ENCODE measurements at regions not wholly inside any gene's neighbourhood (a gene's known extent, or its start where the extent isn't known, plus 50 kb on each side); places are given as distances from the start of the nearest gene placed in this dataset.

DNA sequence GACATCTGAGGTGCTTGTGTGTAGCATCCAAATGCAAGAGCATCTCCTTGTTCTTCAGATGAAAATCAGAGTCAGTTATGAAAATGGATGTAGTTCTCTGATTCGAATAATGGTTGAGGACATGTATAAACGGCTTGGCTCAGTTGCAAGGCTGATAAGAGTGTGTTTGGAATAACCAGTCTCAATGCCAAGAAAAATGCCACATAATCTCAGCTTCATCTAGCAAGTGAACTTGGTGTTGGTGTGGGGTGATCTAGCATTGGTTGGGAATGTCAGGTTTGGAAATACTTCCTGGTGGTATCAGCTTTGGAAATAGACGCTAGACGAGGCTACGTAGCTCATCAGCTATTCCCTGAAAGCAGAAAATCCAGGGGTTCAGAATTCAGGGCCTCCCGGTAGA, 362.0 kb downstream of the FGF9 start:
- no peak overlapping the region for H3K27ac ChIP-seq (ENCODE audit: insufficient read depth, low read length)
- no peaks in the 10 kb centered on the region for H4K20me1 ChIP-seq (ENCODE audit: control insufficient read depth, extremely low read depth, insufficient read depth, low read length)

GRCh38 chr13:22039961-22040360, 369.1 kb downstream of the FGF9 start:
- no peak overlapping the region for H3K9ac ChIP-seq (ENCODE audit: insufficient read depth, low read length)
- H3K4me2 ChIP-seq (ENCODE audit: extremely low read depth, insufficient read depth, low read length): no peak overlapping the region
- no peaks in the 10 kb centered on the region for H3K79me2 ChIP-seq (ENCODE audit: control insufficient read depth, insufficient read depth, low read length)
- no peak for DNase-seq (ENCODE audit: low read depth in 2 of 2)
- no peak overlapping the region for H3K4me3 ChIP-seq (replicated peaks in 1 of 4; ENCODE audit: control extremely low read depth in 1 of 4, insufficient read depth in 1 of 4, low read depth in 3 of 4, low read length in 4 of 4)
- H3K27ac ChIP-seq (ENCODE audit: insufficient read depth, low read length): no peak overlapping the region
- H3K36me3 ChIP-seq (ENCODE audit: control insufficient read depth, insufficient read depth, low read length): no peaks in the 10 kb centered on the region
- H3K9me3 ChIP-seq (ENCODE audit: control insufficient read depth, insufficient read depth, low read depth, low read length): no peaks in the 10 kb centered on the region
- H3K27me3 ChIP-seq (ENCODE audit: control insufficient read depth, insufficient read depth, low read length): no peaks in the 10 kb centered on the region
- H4K20me1 ChIP-seq (ENCODE audit: control insufficient read depth, extremely low read depth, insufficient read depth, low read length): no peaks in the 10 kb centered on the region
- TF ChIP-seq, protein P1, sequence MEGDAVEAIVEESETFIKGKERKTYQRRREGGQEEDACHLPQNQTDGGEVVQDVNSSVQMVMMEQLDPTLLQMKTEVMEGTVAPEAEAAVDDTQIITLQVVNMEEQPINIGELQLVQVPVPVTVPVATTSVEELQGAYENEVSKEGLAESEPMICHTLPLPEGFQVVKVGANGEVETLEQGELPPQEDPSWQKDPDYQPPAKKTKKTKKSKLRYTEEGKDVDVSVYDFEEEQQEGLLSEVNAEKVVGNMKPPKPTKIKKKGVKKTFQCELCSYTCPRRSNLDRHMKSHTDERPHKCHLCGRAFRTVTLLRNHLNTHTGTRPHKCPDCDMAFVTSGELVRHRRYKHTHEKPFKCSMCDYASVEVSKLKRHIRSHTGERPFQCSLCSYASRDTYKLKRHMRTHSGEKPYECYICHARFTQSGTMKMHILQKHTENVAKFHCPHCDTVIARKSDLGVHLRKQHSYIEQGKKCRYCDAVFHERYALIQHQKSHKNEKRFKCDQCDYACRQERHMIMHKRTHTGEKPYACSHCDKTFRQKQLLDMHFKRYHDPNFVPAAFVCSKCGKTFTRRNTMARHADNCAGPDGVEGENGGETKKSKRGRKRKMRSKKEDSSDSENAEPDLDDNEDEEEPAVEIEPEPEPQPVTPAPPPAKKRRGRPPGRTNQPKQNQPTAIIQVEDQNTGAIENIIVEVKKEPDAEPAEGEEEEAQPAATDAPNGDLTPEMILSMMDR (conservative IDR thresholded peaks at IDR 0.05 in 1 of 2, IDR thresholded peaks at IDR 0.05 in 1 of 2; ENCODE audit: low read depth in 1 of 2, low read length in 2 of 2): no peak
- no peak for TF ChIP-seq EZH2 (IDR thresholded peaks at IDR 0.05; ENCODE audit: low read length, missing control alignments)
- H2AFZ ChIP-seq (ENCODE audit: low read length): no peak overlapping the region
- no peaks in the 10 kb centered on the region for H3K4me1 ChIP-seq (ENCODE audit: control insufficient read depth, extremely low read depth, insufficient read depth, low read length)

More for the DNA sequence above, 362.0 kb downstream of the FGF9 start:
- no peak for TF ChIP-seq EZH2 (IDR thresholded peaks at IDR 0.05; ENCODE audit: low read length, missing control alignments)
- TF ChIP-seq, protein P1 (conservative IDR thresholded peaks at IDR 0.05 in 1 of 2, IDR thresholded peaks at IDR 0.05 in 1 of 2; ENCODE audit: low read depth in 1 of 2, low read length in 2 of 2): no peak
- Histone ChIP-seq H3K9ac (ENCODE audit: insufficient read depth, low read length) (no peak overlapping the region), H3K36me3 (ENCODE audit: control insufficient read depth, insufficient read depth, low read length) (no peaks in the 10 kb centered on the region), H2AFZ (ENCODE audit: low read length) (no peak overlapping the region), H3K4me2 (ENCODE audit: extremely low read depth, insufficient read depth, low read length) (no peak overlapping the region), H3K4me3 (replicated peaks in 1 of 4; ENCODE audit: control extremely low read depth in 1 of 4, insufficient read depth in 1 of 4, low read depth in 3 of 4, low read length in 4 of 4) (no peak overlapping the region), H3K79me2 (ENCODE audit: control insufficient read depth, insufficient read depth, low read length) (no peaks in the 10 kb centered on the region), H3K4me1 (ENCODE audit: control insufficient read depth, extremely low read depth, insufficient read depth, low read length) (no peaks in the 10 kb centered on the region), H3K27me3 (ENCODE audit: control insufficient read depth, insufficient read depth, low read length) (no peaks in the 10 kb centered on the region), H3K9me3 (ENCODE audit: control insufficient read depth, insufficient read depth, low read depth, low read length) (no peaks in the 10 kb centered on the region)
- DNase-seq (ENCODE audit: low read depth in 2 of 2): no peak

DNA sequence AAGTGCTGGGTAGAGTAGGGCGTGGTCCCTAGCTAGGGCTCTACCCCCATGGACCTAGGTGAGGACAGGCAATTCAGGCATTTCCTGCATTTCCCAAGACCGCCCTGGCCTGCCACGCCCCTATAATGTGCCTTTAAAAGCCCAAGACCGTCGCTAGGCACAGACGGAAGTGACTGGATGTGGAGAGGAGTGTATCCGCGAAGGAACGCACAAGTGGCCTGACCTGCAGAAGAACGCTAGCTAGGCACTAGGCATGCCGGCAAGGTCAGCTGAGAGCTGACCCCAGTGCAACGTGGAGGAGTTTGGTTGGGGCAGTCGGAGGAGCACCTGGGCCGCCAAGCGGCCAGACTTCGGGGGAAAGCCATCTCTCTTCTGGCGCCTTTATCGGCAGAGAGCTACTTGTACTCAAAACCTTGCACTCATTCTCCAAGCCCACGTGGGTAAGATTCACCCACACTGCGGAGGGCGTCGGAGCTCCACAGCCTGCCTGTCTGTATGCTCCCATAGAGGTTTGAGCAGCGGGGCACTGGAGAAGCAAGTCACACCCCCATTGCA, 370.0 kb downstream of the FGF9 start:
- H3K4me3 ChIP-seq (replicated peaks in 1 of 4; ENCODE audit: control extremely low read depth in 1 of 4, insufficient read depth in 1 of 4, low read depth in 3 of 4, low read length in 4 of 4): no peak overlapping the region
- no peak overlapping the region for H3K9ac ChIP-seq (ENCODE audit: insufficient read depth, low read length)
- DNase-seq (ENCODE audit: low read depth in 2 of 2): no peak
- H3K9me3 ChIP-seq (ENCODE audit: control insufficient read depth, insufficient read depth, low read depth, low read length): no peaks in the 10 kb centered on the region
- H3K27ac ChIP-seq (ENCODE audit: insufficient read depth, low read length): no peak overlapping the region
- TF ChIP-seq, protein P1 (conservative IDR thresholded peaks at IDR 0.05 in 1 of 2, IDR thresholded peaks at IDR 0.05 in 1 of 2; ENCODE audit: low read depth in 1 of 2, low read length in 2 of 2): no peak
- no peak for TF ChIP-seq EZH2 (IDR thresholded peaks at IDR 0.05; ENCODE audit: low read length, missing control alignments)
- no peaks in the 10 kb centered on the region for H3K36me3 ChIP-seq (ENCODE audit: control insufficient read depth, insufficient read depth, low read length)
- H4K20me1 ChIP-seq (ENCODE audit: control insufficient read depth, extremely low read depth, insufficient read depth, low read length): no peaks in the 10 kb centered on the region
- H2AFZ ChIP-seq (ENCODE audit: low read length): no peak overlapping the region
- H3K4me1 ChIP-seq (ENCODE audit: control insufficient read depth, extremely low read depth, insufficient read depth, low read length): no peaks in the 10 kb centered on the region
- H3K4me2 ChIP-seq (ENCODE audit: extremely low read depth, insufficient read depth, low read length): no peak overlapping the region
- no peaks in the 10 kb centered on the region for H3K79me2 ChIP-seq (ENCODE audit: control insufficient read depth, insufficient read depth, low read length)
- no peaks in the 10 kb centered on the region for H3K27me3 ChIP-seq (ENCODE audit: control insufficient read depth, insufficient read depth, low read length)
